Sigmoid colon (tissue), 4 donors: ENCODE measurements at regions not wholly inside any gene's neighbourhood (a gene's known extent, or its start where the extent isn't known, plus 50 kb on each side); places are given as distances from the start of the nearest gene placed in this dataset.

ENCODE experiments used
- POLR2AphosphoS5 ChIP-seq, 4 donors: sonication (generic); formaldehyde crosslinking; IDR thresholded peaks; one replicate each; pipeline ENCODE4 v1.6.1; 2017; ENCODE audit warnings: antibody characterized with exemption in 4 of 4
- TF ChIP-seq, protein P1 (sequence below), 4 experiments: fragments of 450-650 bp in 3 of 4; fragments of 200-600 bp in 1 of 4; IDR thresholded peaks; one replicate each; pipeline ENCODE4 v1.5.1; 2016 to 2019; ENCODE audit warnings: antibody characterized with exemption in 4 of 4, mild to moderate bottlenecking in 3 of 4, moderate library complexity in 2 of 4

DNA sequence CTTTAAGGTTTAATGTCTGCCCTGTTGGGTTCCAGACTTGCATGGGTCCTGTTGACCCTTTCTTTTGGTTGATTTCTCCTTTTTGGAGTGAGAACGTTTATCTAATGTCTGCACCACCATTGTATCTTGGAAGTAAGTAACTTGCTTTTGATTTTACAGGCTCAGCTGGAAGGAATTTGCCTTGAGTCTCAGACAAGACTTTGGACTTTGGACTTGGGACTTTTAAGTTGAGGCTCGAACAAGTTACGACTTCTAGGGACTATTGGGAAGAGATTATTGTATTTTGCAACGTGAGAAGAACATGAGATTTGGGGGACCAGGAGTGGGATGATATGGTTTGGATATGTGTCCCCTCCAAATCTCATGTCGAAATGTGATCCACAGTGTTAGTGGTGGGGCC is 267.7 kb downstream of the GLI2 start:
- TF ChIP-seq, protein P1, sequence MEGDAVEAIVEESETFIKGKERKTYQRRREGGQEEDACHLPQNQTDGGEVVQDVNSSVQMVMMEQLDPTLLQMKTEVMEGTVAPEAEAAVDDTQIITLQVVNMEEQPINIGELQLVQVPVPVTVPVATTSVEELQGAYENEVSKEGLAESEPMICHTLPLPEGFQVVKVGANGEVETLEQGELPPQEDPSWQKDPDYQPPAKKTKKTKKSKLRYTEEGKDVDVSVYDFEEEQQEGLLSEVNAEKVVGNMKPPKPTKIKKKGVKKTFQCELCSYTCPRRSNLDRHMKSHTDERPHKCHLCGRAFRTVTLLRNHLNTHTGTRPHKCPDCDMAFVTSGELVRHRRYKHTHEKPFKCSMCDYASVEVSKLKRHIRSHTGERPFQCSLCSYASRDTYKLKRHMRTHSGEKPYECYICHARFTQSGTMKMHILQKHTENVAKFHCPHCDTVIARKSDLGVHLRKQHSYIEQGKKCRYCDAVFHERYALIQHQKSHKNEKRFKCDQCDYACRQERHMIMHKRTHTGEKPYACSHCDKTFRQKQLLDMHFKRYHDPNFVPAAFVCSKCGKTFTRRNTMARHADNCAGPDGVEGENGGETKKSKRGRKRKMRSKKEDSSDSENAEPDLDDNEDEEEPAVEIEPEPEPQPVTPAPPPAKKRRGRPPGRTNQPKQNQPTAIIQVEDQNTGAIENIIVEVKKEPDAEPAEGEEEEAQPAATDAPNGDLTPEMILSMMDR (IDR thresholded peaks at IDR 0.05), result no peak
- TF ChIP-seq POLR2AphosphoS5 (IDR thresholded peaks at IDR 0.05), result no peak
